Esophagus squamous epithelium (tissue), 4 donors: ENCODE measurements at regions not wholly inside any gene's neighbourhood (a gene's known extent, or its start where the extent isn't known, plus 50 kb on each side); places are given as distances from the start of the nearest gene placed in this dataset.
"Not testable (repeated sequence)": the region's sequence is repeated elsewhere in the genome, so short reads cannot be mapped to it uniquely, and the experiment has no call there.

ENCODE experiments used
- CTCF ChIP-seq, 6 experiments: fragments of 450-650 bp in 4 of 6; fragments of 200-600 bp in 2 of 6; sonication (generic) in 2 of 6; IDR thresholded peaks; one replicate each; pipeline ENCODE4 v1.5.1; 2016 to 2019; ENCODE audit warnings: antibody characterized with exemption in 6 of 6, mild to moderate bottlenecking in 4 of 6, moderate library complexity in 4 of 6
- POLR2A ChIP-seq, 4 donors: fragments of 450-650 bp; IDR thresholded peaks; one replicate each; pipeline ENCODE4 v1.6.1; 2017; ENCODE audit warnings: antibody characterized with exemption in 4 of 4, mild to moderate bottlenecking in 4 of 4, moderate library complexity in 3 of 4

- not testable (repeated sequence) for TF ChIP-seq POLR2A, CTCF (IDR thresholded peaks at IDR 0.05)
These were observed 398.7 kb downstream of the GOLGA6L6 start for GRCh38 chr15:20142906-20143305.
